ENCODE measurements at regions not wholly inside any gene's neighbourhood (a gene's known extent, or its start where the extent isn't known, plus 50 kb on each side); places are given as distances from the start of the nearest gene placed in this dataset.
"Not testable (repeated sequence)": the region's sequence is repeated elsewhere in the genome, so short reads cannot be mapped to it uniquely, and the experiment has no call there.

DNA sequence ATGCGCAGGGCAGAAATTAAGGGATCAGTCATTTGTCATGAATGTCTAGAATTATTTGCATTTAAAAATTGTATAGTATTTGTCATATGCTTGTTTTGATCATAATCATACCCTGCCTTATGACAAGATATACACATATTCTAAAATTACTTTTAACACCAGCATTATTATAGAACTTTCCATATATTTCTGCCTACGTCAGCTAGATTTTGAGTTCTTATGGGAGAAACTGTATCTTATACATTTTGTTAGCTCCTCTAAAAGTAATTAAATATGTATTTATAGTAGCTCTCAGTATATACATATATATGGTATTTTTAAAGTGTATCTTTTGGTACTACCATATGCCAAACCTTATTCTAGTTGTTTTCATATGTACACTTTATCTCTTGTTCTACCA lies 441.9 kb downstream of the CPS1 start:
- TF ChIP-seq JUN (IDR thresholded peaks at IDR 0.05) (no peak), HEYL (CRISPR knock-in tag; IDR thresholded peaks at IDR 0.05) (no peak), MAFK (IDR thresholded peaks at IDR 0.05; ENCODE audit: partially characterized antibody) (peak; percentile 61)
- Histone ChIP-seq H3K4me2 (no peak overlapping the region), H3K9me3 (no peaks in the 10 kb centered on the region), H3K4me3 (no peak overlapping the region), H3K27ac (no peak overlapping the region), H3K4me1 (no peaks in the 10 kb centered on the region)
- WGBS (ENCODE audit: missing lambda C conversion rate) = 62% methylated on average over 2 of the region's 2 CpGs
- FAIRE-seq = no peak
- no peak for ATAC-seq
- ChIA-PET CTCF (no interaction called here), POLR2A (no interaction called here)
- no peak for DNase-seq (ENCODE audit: low read depth in 1 of 2, low spot score in 1 of 2)

DNA sequence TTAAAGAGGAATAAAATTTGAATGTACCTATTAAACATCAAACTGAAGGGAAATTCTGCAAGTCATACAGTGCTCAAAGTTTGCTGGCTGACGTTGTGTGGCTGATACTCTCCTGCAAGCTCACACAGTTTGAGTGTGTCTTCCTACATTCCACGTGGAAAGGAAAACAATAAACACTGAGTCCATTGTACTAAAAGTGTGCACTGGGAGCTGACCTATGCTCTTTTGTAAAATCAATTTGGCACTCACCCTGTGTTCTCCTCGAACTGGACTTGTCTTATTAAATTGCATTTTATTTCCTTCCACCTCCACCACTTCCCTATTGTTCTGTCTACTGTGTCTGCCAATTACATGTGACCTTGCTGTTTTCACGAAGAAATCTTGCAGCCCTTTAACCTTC lies 458.0 kb downstream of the CPS1 start:
- FAIRE-seq (no peak), ATAC-seq (no peak), DNase-seq (ENCODE audit: low read depth in 1 of 2, low spot score in 1 of 2) (no peak)
- Histone ChIP-seq H3K4me1 (no peaks in the 10 kb centered on the region), H3K4me3 (no peak overlapping the region), H3K9me3 (no peaks in the 10 kb centered on the region), H3K27ac (no peak overlapping the region), H3K4me2 (no peak overlapping the region)
- 7% methylated on average over 4 of the region's 4 CpGs for WGBS (ENCODE audit: missing lambda C conversion rate)
- POLR2A ChIA-PET = no interaction called here
- TF ChIP-seq USF2 (IDR thresholded peaks at IDR 0.05) (no peak), NPAS2 (CRISPR knock-in tag; IDR thresholded peaks at IDR 0.05; ENCODE audit: borderline replicate concordance) (no peak)
- TF ChIP-seq, protein P1, sequence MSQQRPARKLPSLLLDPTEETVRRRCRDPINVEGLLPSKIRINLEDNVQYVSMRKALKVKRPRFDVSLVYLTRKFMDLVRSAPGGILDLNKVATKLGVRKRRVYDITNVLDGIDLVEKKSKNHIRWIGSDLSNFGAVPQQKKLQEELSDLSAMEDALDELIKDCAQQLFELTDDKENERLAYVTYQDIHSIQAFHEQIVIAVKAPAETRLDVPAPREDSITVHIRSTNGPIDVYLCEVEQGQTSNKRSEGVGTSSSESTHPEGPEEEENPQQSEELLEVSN (IDR thresholded peaks at IDR 0.05; ENCODE audit: borderline replicate concordance, low read depth) = no peak
- CTCF ChIA-PET = no interaction called here

- ChIA-PET POLR2A (no interaction called here), CTCF (no interaction called here)
- 17% methylated on average over 2 of the region's 2 CpGs for WGBS (ENCODE audit: missing lambda C conversion rate)
- FAIRE-seq = no peak
- TF ChIP-seq MYC (IDR thresholded peaks at IDR 0.05; ENCODE audit: borderline replicate concordance, low read length) (no peak), KDM5A (IDR thresholded peaks at IDR 0.05) (no peak), SMC3 (IDR thresholded peaks at IDR 0.05) (no peak), HMGXB4 (CRISPR knock-in tag; IDR thresholded peaks at IDR 0.05; ENCODE audit: borderline replicate concordance) (no peak), RNF2 (IDR thresholded peaks at IDR 0.05; ENCODE audit: borderline replicate concordance, low read depth) (no peak), MAZ (IDR thresholded peaks at IDR 0.05; ENCODE audit: borderline replicate concordance, low read depth, low read length) (no peak), EP300 (IDR thresholded peaks at IDR 0.05) (no peak)
- TF ChIP-seq, protein P2, sequence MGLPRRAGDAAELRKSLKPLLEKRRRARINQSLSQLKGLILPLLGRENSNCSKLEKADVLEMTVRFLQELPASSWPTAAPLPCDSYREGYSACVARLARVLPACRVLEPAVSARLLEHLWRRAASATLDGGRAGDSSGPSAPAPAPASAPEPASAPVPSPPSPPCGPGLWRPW (IDR thresholded peaks at IDR 0.05) = no peak
- no peak overlapping the region for H3K4me2 ChIP-seq
- no peaks in the 10 kb centered on the region for H3K4me1 ChIP-seq
- no peak for ATAC-seq
- DNase-seq (ENCODE audit: low read depth in 1 of 2, low spot score in 1 of 2) = no peak
- H3K4me3 ChIP-seq = no peak overlapping the region
- no peak overlapping the region for H3K27ac ChIP-seq
- no peaks in the 10 kb centered on the region for H3K9me3 ChIP-seq
Measured at GRCh38 chr2:211014906-211015305, 458.5 kb downstream of the CPS1 start.

DNA sequence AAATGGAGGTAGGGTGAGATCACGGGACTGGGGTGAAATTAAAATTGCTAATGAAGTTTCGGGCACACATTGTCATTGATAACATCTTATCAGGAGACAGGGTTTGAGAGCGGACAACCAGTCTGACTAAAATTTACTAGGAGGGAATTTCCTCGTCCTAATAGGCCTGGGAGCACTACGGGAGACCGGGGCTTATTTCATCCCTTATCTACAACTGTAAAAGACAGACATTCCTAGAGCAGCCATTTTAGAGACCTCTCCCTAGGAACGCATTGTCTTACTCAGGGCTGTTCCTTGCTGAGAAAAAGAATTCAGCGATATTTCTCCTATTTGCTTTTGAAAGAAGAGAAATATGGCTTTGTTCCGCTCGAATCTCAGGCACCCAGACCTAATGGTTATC lies 468.7 kb downstream of the CPS1 start:
- POLR2A ChIA-PET; ATAC-seq; H3K4me1 ChIP-seq; H3K4me2 ChIP-seq; CTCF ChIA-PET; FAIRE-seq; H3K4me3 ChIP-seq; H3K9me3 ChIP-seq; H3K27ac ChIP-seq; DNase-seq (ENCODE audit: low read depth in 1 of 2, low spot score in 1 of 2): not testable (repeated sequence)
- 33% methylated on average over 10 of the region's 10 CpGs for WGBS (ENCODE audit: missing lambda C conversion rate)

DNA sequence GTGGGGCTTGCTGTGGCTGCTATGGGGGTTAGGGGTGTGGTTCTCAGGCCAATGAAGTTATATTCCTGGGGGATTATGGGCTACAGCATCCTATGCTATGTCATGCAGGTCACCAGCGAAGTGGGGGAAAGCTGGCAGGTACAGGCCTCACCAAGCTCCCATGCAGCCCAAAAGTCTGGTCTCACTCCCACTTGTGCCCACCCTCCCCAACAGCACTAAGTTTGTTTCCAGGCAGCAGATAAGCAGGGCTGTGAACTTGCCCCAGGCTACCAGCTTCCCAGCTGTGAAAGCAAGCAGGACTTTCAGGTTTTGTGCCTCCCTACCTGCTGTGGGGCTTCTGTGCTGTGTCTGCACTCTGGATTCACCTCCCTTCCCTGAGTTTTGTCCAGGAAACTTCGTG lies 469.7 kb downstream of the CPS1 start:
- Histone ChIP-seq H3K4me2 (no peak overlapping the region), H3K27ac (no peak overlapping the region), H3K4me1 (no peaks in the 10 kb centered on the region), H3K4me3 (no peak overlapping the region), H3K9me3 (no peaks in the 10 kb centered on the region)
- FAIRE-seq (no peak), DNase-seq (ENCODE audit: low read depth in 1 of 2, low spot score in 1 of 2) (no peak), ATAC-seq (no peak)
- TF ChIP-seq HOXB5 (CRISPR knock-in tag; IDR thresholded peaks at IDR 0.05) (no peak), RCOR1 (IDR thresholded peaks at IDR 0.05; ENCODE audit: low read depth, low read length) (no peak), RAD21 (conservative IDR thresholded peaks at IDR 0.05 in 1 of 2, IDR thresholded peaks at IDR 0.05 in 1 of 2) (no peak), SMC3 (IDR thresholded peaks at IDR 0.05) (no peak), HEYL (CRISPR knock-in tag; IDR thresholded peaks at IDR 0.05) (no peak), TFCP2L1 (CRISPR knock-in tag; IDR thresholded peaks at IDR 0.05) (no peak), PHF8 (IDR thresholded peaks at IDR 0.05; ENCODE audit: borderline replicate concordance, low read depth) (no peak), MYC (IDR thresholded peaks at IDR 0.05; ENCODE audit: borderline replicate concordance, low read length) (no peak), MAZ (IDR thresholded peaks at IDR 0.05; ENCODE audit: borderline replicate concordance, low read depth, low read length) (no peak)
- TF ChIP-seq, protein P1 (IDR thresholded peaks at IDR 0.05; ENCODE audit: borderline replicate concordance, low read depth) = no peak
- TF ChIP-seq, protein P2 (IDR thresholded peaks at IDR 0.05) = no peak
- TF ChIP-seq, protein P3, sequence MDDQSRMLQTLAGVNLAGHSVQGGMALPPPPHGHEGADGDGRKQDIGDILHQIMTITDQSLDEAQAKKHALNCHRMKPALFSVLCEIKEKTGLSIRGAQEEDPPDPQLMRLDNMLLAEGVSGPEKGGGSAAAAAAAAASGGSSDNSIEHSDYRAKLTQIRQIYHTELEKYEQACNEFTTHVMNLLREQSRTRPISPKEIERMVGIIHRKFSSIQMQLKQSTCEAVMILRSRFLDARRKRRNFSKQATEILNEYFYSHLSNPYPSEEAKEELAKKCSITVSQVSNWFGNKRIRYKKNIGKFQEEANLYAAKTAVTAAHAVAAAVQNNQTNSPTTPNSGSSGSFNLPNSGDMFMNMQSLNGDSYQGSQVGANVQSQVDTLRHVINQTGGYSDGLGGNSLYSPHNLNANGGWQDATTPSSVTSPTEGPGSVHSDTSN (IDR thresholded peaks at IDR 0.05) = no peak
- POLR2A ChIA-PET = no interaction called here
- WGBS (ENCODE audit: missing lambda C conversion rate) = 0% methylated on average over 2 of the region's 2 CpGs
- CTCF ChIA-PET = no interaction called here

Measured in A549 (cell line).